Upper lobe of left lung (tissue), 4 donors: ENCODE measurements at regions not wholly inside any gene's neighbourhood (a gene's known extent, or its start where the extent isn't known, plus 50 kb on each side); places are given as distances from the start of the nearest gene placed in this dataset.

Source experiments
- POLR2AphosphoS5 ChIP-seq, 2 donors: sonication (generic); formaldehyde crosslinking; IDR thresholded peaks; one replicate each; pipeline ENCODE4 v1.5.1; 2017; ENCODE audit warnings: antibody characterized with exemption in 2 of 2
- TF ChIP-seq, protein P1 (sequence below), 6 experiments: fragments of 450-650 bp in 4 of 6; fragments of 200-600 bp in 2 of 6; sonication (generic) in 2 of 6; IDR thresholded peaks; one replicate each; pipeline ENCODE4 v1.5.1; 2016 to 2019; ENCODE audit warnings: antibody characterized with exemption in 6 of 6

GRCh38 chr21:41011098-41011731, 156.7 kb upstream of the BACE2 start:
- TF ChIP-seq, protein P1, sequence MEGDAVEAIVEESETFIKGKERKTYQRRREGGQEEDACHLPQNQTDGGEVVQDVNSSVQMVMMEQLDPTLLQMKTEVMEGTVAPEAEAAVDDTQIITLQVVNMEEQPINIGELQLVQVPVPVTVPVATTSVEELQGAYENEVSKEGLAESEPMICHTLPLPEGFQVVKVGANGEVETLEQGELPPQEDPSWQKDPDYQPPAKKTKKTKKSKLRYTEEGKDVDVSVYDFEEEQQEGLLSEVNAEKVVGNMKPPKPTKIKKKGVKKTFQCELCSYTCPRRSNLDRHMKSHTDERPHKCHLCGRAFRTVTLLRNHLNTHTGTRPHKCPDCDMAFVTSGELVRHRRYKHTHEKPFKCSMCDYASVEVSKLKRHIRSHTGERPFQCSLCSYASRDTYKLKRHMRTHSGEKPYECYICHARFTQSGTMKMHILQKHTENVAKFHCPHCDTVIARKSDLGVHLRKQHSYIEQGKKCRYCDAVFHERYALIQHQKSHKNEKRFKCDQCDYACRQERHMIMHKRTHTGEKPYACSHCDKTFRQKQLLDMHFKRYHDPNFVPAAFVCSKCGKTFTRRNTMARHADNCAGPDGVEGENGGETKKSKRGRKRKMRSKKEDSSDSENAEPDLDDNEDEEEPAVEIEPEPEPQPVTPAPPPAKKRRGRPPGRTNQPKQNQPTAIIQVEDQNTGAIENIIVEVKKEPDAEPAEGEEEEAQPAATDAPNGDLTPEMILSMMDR (IDR thresholded peaks at IDR 0.05) = no peak
- TF ChIP-seq POLR2AphosphoS5 (IDR thresholded peaks at IDR 0.05) = no peak
